Prostate gland (tissue), 2 donors: ENCODE measurements at regions not wholly inside any gene's neighbourhood (a gene's known extent, or its start where the extent isn't known, plus 50 kb on each side); places are given as distances from the start of the nearest gene placed in this dataset.

Experiments used
- CTCF ChIP-seq, 4 experiments: fragments of 200-600 bp in 2 of 4; fragments of 450-650 bp in 2 of 4; sonication (generic) in 2 of 4; IDR thresholded peaks; 1 replicate in 3 of 4; 2 replicates in 1 of 4; pipeline ENCODE4 v1.5.1; 2016 to 2019; ENCODE audit warnings: antibody characterized with exemption in 4 of 4, mild to moderate bottlenecking in 2 of 4, moderate library complexity in 2 of 4
- POLR2A ChIP-seq: fragments of 450-650 bp; IDR thresholded peaks from one replicate; pipeline ENCODE4 v1.6.1; 2016; ENCODE audit warnings: antibody characterized with exemption, mild to moderate bottlenecking

- no peak for TF ChIP-seq POLR2A
- TF ChIP-seq CTCF (IDR thresholded peaks at IDR 0.05) = no peak
Observed at GRCh38 chr5:88647901-88648300, 235.1 kb downstream of the MEF2C start.
